Brain microvascular endothelial cell (primary cell): ENCODE measurements at regions not wholly inside any gene's neighbourhood (a gene's known extent, or its start where the extent isn't known, plus 50 kb on each side); places are given as distances from the start of the nearest gene placed in this dataset.

Source experiments
- DNase-seq: peaks from one replicate; pipeline ENCODE4 v3.0.0-alpha.2; 2020
- H3K27ac ChIP-seq: fragments of 250-450 bp; sonication (Bioruptor Pico); 2 replicates; pipeline ENCODE4 v1.5.1; 2020; ENCODE audit warnings: mild to moderate bottlenecking, moderate library complexity
- H3K27me3 ChIP-seq: fragments of 250-450 bp; sonication (Bioruptor Pico); replicated peaks from 2 replicates; pipeline ENCODE4 v1.5.1; 2020; ENCODE audit warnings: mild to moderate bottlenecking
- H3K36me3 ChIP-seq: fragments of 250-450 bp; sonication (Bioruptor Pico); replicated peaks from 2 replicates; pipeline ENCODE4 v1.5.1; 2020; ENCODE audit warnings: mild to moderate bottlenecking
- H3K4me3 ChIP-seq: 2 replicates; pipeline ENCODE4 v1.5.1; 2011; ENCODE audit warnings: low read depth, mild to moderate bottlenecking, control low read depth, low read length, moderate library complexity
- CTCF ChIP-seq: IDR thresholded peaks from 2 replicates; pipeline ENCODE4 v1.5.1; 2011; ENCODE audit warnings: low read depth, mild to moderate bottlenecking, moderate library complexity, low read length, control low read depth, inconsistent platforms; ENCODE audit errors: missing control alignments
- in situ Hi-C: cut with HindIII; loops from 2 replicates; pipeline ENCODE4 v1.10.0; 2017; ENCODE audit warnings: low sequenced_read_pairs, low pct_ligation_motif_present

DNA sequence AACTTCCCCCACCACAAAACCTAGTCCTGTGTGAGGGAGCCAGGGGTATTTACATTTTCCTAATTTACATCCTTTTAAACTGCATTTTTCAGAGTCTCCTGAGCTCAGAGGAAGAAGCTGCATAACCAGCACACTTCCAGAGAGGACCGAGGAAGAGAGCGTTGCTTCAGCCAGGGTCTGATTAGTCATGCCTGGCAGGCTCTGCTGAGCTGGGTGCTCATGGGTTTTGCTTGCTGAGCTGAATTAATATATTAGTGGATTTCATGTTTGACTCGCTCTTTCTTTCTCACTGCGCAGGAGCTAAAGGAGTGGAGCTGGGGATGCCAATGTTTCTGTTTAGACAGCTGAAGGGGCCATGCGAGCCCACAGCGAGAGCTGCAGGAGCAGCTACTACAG is 539.3 kb upstream of the B3GAT1 start:
- Histone ChIP-seq H3K4me3 (no peak overlapping the region), H3K27ac (no peak overlapping the region), H3K27me3 (no peaks in the 10 kb centered on the region), H3K36me3 (no peaks in the 10 kb centered on the region)
- in situ Hi-C loops = no loop called here
- TF ChIP-seq CTCF = no peak
- peak; percentile 79 for DNase-seq

DNA sequence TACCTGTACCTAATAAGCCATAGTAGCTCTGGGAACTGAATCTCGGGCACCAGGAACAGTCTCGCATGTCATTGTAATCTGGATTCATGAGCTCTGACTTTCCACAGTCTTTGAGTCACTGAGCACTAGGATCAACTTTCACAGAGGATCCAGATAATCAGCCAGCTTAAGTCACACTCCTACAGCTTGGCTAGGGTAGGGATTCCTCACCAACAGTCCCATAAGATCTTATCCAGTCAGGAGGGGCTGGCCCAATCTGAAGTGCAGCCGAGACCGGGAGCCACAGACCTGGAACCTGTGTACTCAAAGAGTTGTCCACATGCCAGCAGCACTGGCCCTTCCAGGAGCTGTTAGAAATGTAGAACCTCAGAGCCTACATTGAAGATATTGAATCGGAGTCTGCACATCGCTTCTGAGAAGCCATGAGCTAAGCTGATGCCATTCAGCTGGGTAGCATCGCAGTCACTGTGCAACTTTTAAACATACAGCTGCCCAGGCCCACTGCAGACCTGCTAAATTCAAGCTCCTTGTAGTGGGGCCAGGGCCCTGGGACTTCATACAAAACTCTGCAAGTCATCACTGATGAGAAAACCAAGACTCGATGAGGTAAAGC is 538.8 kb upstream of the B3GAT1 start:
- no peaks in the 10 kb centered on the region for H3K27me3 ChIP-seq
- in situ Hi-C loops = no loop called here
- DNase-seq = peak; percentile 63

GRCh38 chr11:134949121-134950090 is 537.4 kb upstream of the B3GAT1 start:
- Histone ChIP-seq H3K4me3 (no peak overlapping the region), H3K36me3 (no peaks in the 10 kb centered on the region), H3K27me3 (no peaks in the 10 kb centered on the region), H3K27ac (peak overlapping the region; percentile 80)
- peak; percentile 72 for DNase-seq
- in situ Hi-C loops = no loop called here
- TF ChIP-seq CTCF = no peak

More for the DNA sequence above, 538.8 kb upstream of the B3GAT1 start:
- no peak overlapping the region for H3K4me3 ChIP-seq
- no peaks in the 10 kb centered on the region for H3K36me3 ChIP-seq
- H3K27ac ChIP-seq = peak overlapping the region; percentile 80
- TF ChIP-seq CTCF = no peak

GRCh38 chr11:134947556-134947955 is 535.5 kb upstream of the B3GAT1 start:
- Histone ChIP-seq H3K36me3 (no peaks in the 10 kb centered on the region), H3K27me3 (no peaks in the 10 kb centered on the region), H3K27ac (no peak overlapping the region), H3K4me3 (no peak overlapping the region)
- in situ Hi-C loops = no loop called here
- no peak for TF ChIP-seq CTCF
- no peak for DNase-seq

- DNase-seq = no peak
- no peak for TF ChIP-seq CTCF
- H3K27ac ChIP-seq = no peak overlapping the region
- in situ Hi-C loops = no loop called here
- no peaks in the 10 kb centered on the region for H3K27me3 ChIP-seq
- H3K4me3 ChIP-seq = no peak overlapping the region
- no peaks in the 10 kb centered on the region for H3K36me3 ChIP-seq
Observed at GRCh38 chr11:134945993-134946392, 534.0 kb upstream of the B3GAT1 start.
